Erythroblast (primary cell): ENCODE measurements at regions not wholly inside any gene's neighbourhood (a gene's known extent, or its start where the extent isn't known, plus 50 kb on each side); places are given as distances from the start of the nearest gene placed in this dataset.

Experiments used
- GATA1 ChIP-seq: IDR thresholded peaks from 2 replicates; pipeline ENCODE4 v1.6.1; 2011; ENCODE audit warnings: low read depth, mild to moderate bottlenecking, control low read depth, low read length, moderate library complexity
- POLR2A ChIP-seq: IDR thresholded peaks from 2 replicates; pipeline ENCODE4 v1.6.1; 2011; ENCODE audit warnings: mild to moderate bottlenecking, low read length

DNA sequence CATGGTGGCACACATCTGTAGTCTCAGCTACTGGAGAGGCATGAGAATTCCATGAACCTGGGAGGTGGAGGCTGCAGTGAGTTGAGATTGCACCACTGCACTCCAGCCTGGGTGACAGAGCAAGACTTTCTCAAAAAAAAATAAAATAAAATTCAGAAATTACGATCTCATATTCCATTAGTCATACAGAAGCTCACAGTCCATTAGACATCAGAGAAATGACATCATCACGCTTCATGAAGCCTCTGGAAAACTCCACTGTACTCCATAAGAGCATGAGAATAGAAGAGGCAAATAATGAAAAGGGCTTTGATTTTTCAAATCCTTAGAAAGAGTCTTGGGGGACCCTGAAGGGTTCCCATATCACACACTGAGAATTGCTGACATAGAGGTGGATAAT, 145.0 kb upstream of the MITF start:
- no peak for TF ChIP-seq GATA1
- TF ChIP-seq POLR2A: no peak
